Limb (tissue), 2 donors: ENCODE measurements at regions not wholly inside any gene's neighbourhood (a gene's known extent, or its start where the extent isn't known, plus 50 kb on each side); places are given as distances from the start of the nearest gene placed in this dataset.
"Not testable (repeated sequence)": the region's sequence is repeated elsewhere in the genome, so short reads cannot be mapped to it uniquely, and the experiment has no call there.

Experiments used
- DNase-seq, 2 donors: peaks; one replicate each; pipeline ENCODE4 v3.0.0-alpha.2; 2016; ENCODE audit errors: extremely low spot score in 2 of 2

GRCh38 chr7:142476077-142476476, 218.2 kb upstream of the PRSS58 start:
- DNase-seq, result no peak

GRCh38 chr7:142471820-142472219, 214.0 kb upstream of the PRSS58 start:
- no peak for DNase-seq

DNA sequence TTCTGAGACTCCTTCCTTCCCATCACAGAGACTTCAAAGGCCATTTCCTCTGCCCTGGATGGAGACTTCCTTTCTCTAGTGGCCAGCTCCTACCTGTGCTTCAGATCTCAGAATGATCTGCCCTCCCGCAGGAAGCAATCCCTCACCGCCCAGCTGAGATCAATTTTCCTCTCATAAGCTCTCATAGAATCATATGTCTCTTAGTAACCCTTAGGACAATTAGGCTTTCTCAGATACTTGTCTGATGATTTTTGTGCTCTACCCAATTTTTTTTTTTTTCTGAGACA, 212.6 kb upstream of the PRSS58 start:
- DNase-seq, result no peak

DNA sequence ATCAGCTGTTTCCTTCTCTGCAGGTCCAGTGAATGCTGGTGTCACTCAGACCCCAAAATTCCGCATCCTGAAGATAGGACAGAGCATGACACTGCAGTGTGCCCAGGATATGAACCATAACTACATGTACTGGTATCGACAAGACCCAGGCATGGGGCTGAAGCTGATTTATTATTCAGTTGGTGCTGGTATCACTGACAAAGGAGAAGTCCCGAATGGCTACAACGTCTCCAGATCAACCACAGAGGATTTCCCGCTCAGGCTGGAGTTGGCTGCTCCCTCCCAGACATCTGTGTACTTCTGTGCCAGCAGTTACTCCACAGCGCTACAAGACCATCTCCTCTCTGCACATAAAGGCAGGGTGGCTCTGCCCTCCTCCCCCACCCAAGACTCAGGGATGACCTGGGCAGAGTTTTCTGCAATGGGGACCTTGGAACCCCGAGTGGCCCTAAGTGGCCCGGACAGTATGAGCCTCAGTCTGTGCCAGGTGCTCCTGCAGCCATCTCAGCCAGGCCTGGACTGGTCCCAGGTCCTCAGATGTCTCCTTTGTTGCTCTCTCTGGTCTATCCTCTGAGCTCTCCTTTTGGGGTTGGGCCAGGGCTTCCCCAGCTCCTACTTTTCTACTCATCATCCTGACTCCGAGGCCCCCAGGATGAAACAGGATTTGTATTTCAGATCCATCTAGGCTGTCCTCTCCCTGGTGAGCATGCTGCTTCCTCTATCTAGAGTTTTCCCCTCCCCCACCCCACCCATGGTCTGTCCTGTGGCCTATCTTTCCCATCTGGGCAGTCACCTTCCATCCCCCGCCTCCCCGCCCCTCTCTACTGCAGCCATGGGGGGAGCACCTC, 212.1 kb upstream of the PRSS58 start:
- DNase-seq, result no peak

GRCh38 chr7:142468871-142469665, 211.2 kb upstream of the PRSS58 start:
- DNase-seq, result no peak

DNA sequence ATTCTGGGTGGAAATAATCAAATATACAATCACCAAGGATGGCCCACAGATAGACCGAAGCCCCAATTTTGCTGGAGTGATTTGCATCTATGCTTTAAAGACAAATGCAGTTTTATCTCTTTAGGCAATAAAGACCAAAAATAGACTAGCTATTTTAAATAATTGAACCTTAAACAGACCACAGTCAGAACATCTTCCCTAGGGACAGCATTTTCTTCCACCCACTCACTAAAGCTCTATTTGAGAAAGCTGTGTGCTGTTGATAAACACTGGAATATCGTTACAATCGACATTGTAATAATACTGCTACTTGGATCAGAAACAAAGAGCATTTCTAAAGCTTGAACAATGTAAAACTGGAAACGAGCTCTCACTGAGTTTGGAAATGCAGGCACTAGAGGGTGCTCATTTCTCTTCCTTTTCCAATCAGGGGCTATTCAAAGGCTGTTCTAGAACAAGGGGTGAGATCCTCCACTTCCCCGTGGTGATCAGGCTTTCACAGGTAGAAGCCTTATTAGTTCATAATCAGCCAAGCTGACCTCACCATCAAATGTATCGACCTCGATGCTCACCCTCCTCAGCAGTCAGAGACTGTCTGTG, 209.3 kb upstream of the PRSS58 start:
- not testable (repeated sequence) for DNase-seq

DNA sequence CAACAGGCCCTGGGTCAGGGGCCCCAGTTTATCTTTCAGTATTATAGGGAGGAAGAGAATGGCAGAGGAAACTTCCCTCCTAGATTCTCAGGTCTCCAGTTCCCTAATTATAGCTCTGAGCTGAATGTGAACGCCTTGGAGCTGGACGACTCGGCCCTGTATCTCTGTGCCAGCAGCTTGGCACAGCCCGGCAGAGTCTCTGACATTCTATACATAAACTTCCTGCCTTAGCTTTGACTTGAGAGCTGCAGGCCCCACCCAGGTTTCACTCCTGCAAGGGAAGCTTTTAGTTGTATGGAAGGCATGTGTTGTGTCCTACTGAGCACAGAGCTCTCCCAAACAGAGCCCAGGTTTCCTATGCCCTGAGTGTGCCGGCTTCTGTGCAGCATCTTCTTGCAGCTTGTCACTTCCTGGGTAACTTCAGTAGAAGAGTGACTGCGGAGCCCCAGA, 205.6 kb upstream of the PRSS58 start:
- no peak for DNase-seq

DNA sequence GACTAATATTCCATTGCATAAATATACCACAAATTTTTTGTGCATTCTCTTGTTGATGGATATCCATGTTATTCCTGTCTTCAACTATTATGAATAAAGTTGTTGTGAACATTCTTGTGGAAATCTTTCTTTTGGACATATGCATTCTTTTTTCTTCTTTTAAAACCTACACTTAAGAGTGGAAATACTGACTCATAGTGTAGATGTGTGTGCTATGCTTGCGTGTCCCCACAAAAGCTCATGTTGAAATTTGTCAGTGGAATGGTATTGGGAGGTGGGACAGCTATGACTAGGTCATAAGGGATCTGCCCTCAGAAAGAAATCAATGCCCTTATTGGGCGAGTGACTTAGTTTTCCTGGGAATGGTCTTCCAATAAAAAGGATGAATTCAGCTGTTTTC, 203.6 kb upstream of the PRSS58 start:
- no peak for DNase-seq

- no peak for DNase-seq
Observed at GRCh38 chr7:142460402-142461117, 202.7 kb upstream of the PRSS58 start.

- DNase-seq, result peak; percentile 49 to 73
Observed at GRCh38 chr7:142459551-142459963, 201.7 kb upstream of the PRSS58 start.

GRCh38 chr7:142457146-142457703, 199.4 kb upstream of the PRSS58 start:
- no peak for DNase-seq

DNA sequence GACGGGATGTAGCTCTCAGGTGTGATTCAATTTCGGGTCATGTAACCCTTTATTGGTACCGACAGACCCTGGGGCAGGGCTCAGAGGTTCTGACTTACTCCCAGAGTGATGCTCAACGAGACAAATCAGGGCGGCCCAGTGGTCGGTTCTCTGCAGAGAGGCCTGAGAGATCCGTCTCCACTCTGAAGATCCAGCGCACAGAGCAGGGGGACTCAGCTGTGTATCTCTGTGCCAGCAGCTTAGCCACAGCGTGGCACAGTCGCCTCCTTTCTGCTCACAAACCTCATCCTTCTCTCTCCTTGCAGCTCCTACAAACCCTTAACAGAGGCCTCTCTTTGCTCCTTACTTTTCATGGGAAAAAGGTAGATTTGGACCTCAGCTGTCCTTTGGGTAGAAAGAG, 197.5 kb upstream of the PRSS58 start:
- DNase-seq, result no peak

- no peak for DNase-seq
Observed at GRCh38 chr7:142454862-142455261, 197.0 kb upstream of the PRSS58 start.

- no peak for DNase-seq
Observed at GRCh38 chr7:142452791-142453190, 194.9 kb upstream of the PRSS58 start.

DNA sequence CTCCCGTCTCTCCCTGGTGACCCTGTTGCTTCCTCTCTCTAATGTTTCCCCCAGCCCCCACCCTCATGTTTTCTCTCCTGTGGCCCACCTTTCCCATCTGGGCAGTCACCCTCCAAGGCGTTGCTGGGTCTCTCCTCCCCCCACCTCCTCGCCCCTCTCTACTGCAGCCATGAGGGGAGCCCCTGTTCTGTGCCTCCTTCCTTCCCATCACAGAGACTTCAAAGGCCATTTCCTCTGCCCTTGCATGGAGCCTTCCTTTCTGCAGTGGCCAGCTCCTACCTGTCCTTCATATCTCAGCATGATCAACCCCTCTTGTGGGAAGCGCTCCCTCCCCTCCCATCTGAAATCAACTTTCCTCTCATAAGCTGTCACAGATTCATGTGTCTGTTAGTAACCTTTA, 194.0 kb upstream of the PRSS58 start:
- no peak for DNase-seq

DNA sequence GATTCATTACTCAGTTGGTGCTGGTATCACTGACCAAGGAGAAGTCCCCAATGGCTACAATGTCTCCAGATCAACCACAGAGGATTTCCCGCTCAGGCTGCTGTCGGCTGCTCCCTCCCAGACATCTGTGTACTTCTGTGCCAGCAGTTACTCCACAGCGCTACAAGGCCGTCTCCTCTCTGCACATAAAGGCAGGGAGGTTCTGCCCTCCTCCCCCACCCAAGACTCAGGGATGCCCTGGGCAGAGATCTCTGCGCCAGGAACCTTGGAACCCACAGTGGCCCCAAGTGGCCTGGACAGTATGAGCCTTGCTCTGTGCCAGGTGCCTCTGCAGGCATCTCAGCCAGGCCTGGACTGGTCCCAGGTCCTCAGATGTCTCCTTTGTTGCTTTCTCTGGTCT, 193.4 kb upstream of the PRSS58 start:
- DNase-seq, result no peak

DNA sequence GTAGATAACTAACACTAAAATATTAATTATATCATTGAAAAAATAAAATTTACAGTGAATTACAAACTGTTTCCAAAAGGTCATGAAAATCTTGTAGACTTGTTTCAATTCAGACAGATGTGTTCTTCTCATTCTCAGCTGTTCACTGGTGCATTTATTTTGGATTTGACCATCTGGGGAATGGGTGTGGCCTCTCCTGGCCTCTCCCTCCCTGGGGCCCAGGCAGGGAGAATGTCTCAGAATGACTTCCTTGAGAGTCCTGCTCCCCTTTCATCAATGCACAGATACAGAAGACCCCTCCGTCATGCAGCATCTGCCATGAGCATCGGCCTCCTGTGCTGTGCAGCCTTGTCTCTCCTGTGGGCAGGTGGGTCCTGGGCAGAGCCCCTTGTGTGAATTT, 192.8 kb upstream of the PRSS58 start:
- no peak for DNase-seq

GRCh38 chr7:142450206-142450605, 192.3 kb upstream of the PRSS58 start:
- no peak for DNase-seq

DNA sequence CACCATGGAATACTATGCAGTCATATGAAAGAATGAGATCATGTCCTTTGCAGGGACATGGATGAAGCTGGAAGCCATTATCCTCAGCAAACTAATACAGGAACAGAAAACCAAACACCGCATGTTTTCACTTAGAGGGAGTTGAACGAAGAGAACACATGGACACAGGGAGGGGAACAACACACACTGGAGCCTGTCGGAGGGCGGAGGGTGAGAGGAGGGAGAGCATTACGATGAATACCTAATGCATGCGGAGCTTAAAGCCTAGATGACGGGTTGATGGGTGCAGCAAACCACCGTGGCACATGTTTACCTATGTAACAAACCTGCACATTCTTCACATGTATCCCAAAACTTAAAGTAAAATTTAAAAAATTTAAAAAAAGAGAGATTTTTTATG, 191.0 kb upstream of the PRSS58 start:
- DNase-seq, result not testable (repeated sequence)

- DNase-seq, result no peak
Observed at GRCh38 chr7:142447762-142448161, 189.9 kb upstream of the PRSS58 start.

- DNase-seq, result no peak
Observed at GRCh38 chr7:142445019-142445686, 187.3 kb upstream of the PRSS58 start.
